Loucy (cell line): ENCODE measurements at regions not wholly inside any gene's neighbourhood (a gene's known extent, or its start where the extent isn't known, plus 50 kb on each side); places are given as distances from the start of the nearest gene placed in this dataset.

Source experiments
- EZH2phosphoT487 ChIP-seq: fragments of 200-600 bp; IDR thresholded peaks from 2 replicates; pipeline ENCODE4 v1.6.1; 2018; ENCODE audit warnings: antibody characterized with exemption, mild to moderate bottlenecking, moderate library complexity, borderline replicate concordance
- TF ChIP-seq, protein P1 (sequence below): fragments of 200-600 bp; sonication (generic); conservative IDR thresholded peaks from 2 replicates; pipeline ENCODE4 v1.5.1; 2014; ENCODE audit warnings: mild to moderate bottlenecking, antibody characterized with exemption, low read length

- TF ChIP-seq, protein P1, sequence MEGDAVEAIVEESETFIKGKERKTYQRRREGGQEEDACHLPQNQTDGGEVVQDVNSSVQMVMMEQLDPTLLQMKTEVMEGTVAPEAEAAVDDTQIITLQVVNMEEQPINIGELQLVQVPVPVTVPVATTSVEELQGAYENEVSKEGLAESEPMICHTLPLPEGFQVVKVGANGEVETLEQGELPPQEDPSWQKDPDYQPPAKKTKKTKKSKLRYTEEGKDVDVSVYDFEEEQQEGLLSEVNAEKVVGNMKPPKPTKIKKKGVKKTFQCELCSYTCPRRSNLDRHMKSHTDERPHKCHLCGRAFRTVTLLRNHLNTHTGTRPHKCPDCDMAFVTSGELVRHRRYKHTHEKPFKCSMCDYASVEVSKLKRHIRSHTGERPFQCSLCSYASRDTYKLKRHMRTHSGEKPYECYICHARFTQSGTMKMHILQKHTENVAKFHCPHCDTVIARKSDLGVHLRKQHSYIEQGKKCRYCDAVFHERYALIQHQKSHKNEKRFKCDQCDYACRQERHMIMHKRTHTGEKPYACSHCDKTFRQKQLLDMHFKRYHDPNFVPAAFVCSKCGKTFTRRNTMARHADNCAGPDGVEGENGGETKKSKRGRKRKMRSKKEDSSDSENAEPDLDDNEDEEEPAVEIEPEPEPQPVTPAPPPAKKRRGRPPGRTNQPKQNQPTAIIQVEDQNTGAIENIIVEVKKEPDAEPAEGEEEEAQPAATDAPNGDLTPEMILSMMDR = no peak
- TF ChIP-seq EZH2phosphoT487 = no peak
Observed at GRCh38 chr16:72560617-72561016, 388.7 kb upstream of the PMFBP1 start.
